Islet precursor cell (in vitro differentiated cells): ENCODE measurements at regions not wholly inside any gene's neighbourhood (a gene's known extent, or its start where the extent isn't known, plus 50 kb on each side); places are given as distances from the start of the nearest gene placed in this dataset.

Experiments used
- DNase-seq: peaks from one replicate; pipeline ENCODE4 v3.0.0-alpha.2; 2018

DNA sequence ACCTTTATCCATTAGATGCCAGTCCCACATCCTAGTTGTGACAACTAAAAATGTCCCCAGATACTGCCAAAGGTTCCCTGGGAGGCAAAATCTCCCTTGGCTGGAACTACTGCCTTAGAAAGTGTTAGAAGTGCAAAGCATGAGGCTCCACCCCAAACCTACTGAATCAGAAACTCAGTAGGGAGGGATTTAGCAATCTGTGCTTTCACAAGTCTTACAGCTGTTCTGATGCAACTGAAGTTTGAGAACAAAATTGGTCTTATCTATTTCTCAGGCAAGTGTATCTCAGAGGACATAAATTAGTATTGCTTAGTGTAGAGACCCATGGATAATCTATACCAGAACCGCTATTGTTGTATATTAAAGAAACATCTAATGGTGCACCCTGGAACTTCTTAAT is 70.2 kb downstream of the CLDN1 start:
- DNase-seq, result no peak

DNA sequence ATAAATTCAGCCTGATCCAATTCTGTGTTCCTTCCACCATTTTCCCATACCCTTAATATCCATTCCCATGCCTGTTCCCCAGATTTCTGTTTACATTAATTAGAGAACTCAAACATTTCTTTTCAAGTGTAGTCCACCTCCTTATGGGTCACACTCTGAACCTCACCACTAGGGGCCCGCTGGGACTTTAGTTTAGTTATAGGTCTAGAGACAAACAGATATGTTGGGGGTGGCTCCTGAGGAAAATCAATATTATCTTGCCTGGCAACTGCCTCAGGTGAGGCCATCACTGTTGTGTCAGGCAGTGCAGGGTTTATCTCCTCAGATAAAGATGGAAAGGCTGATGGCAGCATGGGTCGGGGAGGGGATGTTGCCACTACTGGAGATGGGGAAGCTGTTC is 72.8 kb downstream of the CLDN1 start:
- DNase-seq, result no peak

DNA sequence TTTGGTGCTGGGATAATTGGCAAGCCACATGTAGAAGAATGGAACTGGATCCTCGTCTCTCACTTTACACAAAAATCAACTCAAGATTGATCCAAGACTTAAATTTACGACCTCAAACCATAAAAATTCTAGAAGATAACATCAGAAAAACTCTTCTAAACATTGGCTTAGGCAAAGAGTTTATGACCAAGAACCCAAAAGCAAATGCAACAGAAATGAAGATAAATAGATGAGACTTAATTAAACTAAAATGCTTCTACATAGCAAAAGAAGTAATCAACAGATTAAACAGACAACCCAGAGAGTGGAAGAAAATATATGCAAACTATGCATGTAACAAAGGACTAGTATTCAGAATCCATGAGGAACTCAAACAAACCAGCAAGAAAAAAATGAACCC is 80.1 kb downstream of the CLDN1 start:
- DNase-seq, result no peak

DNA sequence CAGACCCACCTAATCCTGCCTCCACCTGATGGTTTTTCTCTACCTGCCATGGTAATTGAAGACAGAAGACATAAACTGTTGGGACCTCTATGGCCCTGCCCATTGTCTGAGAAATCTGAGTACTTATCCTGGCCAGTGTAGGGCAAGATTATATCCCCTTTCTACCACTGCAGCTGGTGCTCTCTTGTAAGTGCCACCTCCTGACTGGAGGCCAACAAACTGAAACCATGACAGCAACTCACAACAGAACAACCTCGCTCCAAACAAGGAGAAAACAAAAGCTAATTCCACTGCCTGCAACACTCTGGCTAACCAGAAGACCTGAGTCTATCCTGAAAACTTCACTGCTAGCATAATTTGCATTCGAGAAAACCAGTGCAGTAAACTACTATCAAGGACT is 82.9 kb downstream of the CLDN1 start:
- DNase-seq, result no peak

DNA sequence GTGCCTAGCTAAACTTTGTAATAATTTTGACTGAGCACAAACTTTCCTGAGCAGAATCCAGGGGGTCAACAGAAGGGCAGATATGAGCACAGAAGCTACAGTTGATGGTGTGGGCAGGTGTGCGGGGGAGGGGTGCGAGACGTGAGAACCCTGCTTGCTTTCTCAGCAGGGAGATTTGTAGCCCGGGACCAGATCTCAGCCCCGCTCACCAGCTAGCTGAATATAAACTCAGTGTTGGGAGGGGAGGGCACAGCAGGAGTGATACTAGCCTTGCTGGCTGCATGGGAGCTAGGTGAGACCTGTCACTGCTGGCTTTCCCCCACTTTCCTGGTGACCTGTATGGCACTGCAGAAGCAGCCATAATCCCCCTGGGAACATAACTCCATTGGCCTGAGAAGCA is 83.4 kb downstream of the CLDN1 start:
- no peak for DNase-seq

DNA sequence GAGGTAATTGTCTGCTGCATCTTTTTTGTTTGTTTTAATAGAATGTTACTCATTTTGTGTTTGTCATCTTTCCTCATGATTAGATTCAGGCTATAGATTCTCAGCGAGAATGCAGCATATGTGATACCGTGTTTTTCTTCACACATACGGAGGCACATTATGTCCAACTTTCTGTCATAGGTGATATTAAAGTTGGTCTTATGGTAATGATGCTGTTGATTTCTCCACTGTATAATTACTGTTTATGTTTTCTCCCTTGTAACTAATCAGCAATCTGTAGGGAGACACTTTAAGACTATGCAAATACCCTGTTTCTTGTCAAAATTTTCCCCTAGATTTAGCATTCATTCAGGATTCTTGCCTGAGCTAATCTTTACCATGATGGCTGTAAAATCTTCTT is 87.6 kb downstream of the CLDN1 start:
- no peak for DNase-seq

DNA sequence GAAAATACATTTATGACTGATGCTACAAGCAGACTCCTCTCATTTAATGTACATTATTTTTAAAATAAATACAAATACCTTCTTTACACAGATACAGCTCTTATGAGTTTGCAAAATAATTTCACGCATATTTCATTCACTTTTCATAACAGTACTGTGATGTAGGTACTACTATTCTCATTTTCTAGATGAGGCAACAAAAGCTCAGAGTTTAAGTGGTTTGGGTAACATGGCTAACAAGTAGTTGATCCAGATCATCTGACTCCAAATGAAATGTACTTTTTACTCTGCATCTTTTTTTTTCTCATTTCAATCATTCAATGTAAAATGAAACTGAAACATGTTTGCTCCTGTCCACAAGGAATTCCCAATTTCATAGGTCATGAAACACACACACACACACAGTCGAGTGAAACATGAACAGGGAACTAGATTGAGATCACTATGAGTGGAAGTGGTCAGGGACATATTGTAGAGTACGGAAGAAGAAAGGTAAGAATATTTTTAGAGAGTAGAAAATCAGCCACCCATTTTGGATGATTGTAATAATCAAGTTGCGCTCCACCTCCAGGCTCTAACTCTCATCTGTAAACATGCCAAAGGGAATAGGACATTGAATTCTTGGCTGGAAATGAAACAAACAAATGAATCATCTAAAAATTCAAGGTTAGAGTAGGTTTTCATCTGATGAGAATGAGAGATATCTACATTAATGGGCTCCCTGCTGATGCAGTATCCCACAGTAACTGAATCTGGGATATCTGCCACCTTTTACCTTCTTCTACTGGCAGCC is 92.4 kb downstream of the CLDN1 start:
- DNase-seq, result no peak

DNA sequence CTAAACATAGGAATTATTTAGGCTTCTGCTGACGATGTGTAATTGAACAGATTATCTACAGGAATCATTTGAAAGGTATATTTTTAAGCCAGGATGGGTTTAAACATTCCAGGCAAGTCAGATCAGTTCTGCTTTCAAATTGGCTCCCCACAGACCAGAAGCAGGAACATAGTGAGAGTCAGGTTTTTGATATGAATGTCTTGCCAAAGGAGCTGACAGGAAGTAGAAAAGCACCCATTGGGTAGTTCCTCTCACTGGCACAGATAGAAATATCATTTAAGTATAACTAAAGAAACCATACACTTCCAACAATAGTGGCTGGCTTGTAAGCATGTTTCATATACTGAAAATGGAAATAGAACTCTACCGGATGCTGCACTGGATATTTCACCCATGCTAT is 95.2 kb downstream of the CLDN1 start:
- no peak for DNase-seq

DNA sequence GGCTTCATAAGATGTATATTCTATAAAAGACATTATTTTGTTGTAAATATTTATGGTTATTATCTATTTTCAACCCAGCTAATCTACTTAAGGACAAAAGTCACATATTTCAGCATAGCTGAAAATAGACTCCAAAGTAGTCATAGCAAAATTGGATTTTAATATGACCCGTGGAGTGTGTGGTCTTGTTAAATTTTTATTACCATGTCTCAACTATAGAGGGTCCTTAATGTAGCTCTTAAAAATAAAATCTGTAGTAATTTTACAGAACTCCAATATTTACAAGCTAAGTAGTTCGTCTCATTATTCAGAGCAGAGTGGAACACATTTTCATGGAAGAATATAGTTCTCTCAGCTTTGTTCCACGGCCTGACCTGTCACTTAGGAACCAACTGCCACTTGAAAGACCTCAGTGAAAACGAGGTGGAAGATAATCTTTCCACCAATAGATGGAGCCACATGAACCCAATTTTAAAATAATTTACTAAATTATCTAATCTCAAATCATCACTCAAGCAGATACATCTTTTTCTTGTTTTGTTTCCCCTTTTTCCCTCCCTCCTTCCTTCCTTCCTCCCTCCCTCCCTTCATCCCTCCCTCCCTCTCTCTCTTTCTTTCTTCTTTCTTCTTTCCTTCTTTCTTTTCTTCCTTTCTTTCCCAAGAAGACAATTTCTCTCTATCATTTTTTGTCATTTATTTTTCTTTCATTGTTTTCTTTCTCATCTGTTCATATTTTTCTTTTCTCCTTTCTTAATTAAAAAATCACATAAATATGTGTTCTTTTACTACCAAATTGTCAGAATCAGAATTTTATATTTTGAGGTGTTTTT is 97.2 kb downstream of the CLDN1 start:
- DNase-seq, result no peak

DNA sequence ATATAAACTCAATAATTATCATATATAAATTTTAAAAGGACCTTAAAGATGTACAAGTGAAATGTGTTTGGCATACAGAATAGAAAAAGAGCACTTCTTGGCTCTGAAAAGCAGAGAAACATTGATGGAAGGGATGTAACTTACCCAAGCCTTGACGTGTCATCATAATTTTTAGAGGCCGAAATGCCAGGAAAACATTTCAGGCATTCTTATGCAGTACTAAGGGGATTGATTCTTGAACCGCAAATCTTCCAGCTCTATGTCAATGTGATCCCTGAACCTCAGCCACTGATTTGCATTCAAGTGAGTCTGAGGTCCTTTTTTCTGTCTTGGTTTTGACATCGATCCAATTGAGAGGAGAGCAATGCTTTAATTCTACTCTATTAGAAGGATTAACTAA is 97.8 kb downstream of the CLDN1 start:
- no peak for DNase-seq

DNA sequence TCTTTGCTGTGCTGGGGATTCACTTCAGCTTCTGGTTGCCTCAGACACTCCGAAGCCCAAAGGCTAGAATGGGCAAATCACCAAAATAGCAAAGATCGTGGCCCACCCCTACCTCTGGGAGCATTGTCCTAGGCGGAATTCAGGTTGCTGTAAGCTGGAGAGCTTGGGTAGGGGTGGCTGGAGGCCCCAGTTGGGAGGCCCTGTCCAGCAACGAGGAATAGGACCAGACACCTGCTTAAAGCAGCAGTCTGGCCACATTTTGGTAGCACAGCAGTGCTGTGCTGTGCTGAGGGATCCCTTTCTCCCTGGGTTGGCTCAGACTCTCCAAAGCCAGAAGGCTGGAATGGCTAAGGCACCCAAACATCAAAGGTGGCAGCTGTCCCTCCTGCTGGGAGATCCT is 99.3 kb downstream of the CLDN1 start:
- no peak for DNase-seq

DNA sequence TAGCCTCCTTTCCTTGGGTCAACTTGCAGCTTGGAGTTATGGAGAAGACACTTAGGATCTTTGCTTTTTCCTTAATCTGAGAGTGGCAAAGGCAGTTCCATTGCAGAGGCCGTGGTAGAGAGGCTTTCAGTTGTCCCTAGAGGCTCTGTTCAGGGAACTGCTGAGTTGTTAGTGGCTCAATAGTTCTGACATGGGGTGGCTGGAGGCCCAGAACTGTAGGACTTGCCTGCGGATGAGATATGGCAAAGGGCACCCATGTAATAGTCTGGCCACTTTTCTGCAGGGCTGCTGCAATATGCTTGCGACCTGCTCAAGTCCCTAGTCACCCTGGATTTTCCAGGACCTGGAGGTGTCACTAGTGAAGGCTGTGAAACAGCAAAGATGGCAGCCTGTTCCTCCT is 99.9 kb downstream of the CLDN1 start:
- no peak for DNase-seq

DNA sequence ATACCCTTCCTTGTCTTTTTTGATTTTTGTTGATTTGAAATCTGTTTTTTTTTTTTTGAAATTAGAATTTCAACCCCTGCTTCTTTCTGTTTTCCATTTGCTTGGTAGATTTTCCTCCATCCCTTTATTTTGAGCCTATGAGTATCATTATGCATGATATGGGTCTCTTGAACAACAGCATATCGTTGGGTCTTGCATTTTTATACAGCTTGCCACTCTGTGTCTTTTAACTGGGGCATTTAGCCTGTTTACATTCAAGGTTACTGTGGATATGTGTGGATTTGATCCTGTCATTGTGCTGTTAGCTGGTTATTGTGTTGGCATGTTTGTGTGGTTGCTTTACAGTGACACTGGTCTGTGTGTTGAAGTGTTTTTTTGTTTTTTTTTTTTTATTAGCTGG is 99.7 kb upstream of the P3H2 start:
- no peak for DNase-seq

DNA sequence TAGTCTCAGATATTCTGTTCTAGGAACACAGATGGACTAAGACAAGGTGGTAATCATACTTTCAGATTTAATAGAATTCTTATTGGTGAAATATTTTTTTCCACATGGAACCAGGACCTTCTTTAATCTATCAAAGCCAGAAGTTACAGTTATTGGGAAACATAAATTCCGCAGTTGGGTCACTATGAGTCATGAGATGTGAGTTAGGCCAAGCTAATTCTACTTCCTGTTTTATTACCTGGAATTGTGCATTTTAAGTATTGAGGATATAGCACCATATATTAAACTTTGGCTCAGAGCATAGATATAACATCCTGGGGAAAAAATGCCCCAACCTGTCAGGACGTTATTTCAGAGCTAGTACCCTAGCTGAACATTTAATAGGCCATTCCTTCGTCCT is 96.4 kb upstream of the P3H2 start:
- DNase-seq, result no peak

DNA sequence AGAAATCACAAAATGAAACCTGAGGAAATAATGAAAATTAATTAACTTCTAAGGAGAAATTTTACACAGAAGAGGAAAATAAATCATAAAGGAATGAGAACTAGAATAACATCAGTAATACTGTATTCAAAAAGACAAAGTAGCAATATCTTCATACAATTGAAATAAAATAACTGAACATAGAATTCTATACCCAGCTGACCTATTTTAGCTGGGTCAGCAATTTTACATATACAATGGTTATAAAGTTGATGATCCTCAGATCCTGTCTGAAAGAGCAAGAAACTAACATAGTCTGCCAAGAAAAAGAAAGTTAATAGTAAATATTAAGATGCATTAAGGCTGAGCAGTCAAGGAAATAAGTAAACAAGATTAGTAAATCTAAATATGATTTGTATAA is 93.0 kb upstream of the P3H2 start:
- DNase-seq, result no peak

DNA sequence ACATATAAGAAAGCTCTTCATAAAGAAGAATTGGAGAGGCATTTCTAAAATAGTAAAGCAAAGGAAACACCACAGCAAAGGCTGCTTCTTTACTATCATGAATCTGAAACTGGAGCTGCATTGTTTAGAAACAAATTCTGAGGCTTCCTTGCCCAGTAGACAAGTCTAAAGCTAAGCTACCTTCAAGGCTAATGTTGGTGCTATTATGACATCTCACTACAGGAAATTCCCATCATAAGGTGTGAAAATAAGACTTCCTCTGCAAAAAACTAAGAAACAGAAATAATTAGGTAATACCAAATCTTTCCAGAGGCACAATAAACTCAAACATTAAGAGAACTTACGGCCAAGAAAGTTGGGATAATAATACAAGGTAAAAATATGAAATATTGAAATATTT is 89.9 kb upstream of the P3H2 start:
- DNase-seq, result no peak

DNA sequence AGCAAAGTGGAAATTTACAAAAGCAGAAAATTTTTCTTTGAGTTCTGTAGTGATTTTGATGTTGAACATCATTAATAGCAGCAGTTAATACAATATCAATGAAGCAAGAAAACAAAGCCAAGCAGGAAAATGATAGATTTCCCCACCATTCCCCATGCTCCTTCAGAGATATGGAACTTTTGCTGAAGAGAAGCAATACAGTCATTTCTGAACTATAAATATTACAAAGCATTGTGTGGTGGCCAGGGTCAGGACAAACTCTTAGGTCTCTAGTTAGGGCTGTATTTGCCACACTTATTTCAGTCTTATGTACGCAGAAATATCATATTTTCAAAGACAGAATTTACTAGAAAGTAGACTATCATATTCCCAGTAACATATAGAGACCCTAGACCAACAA is 88.8 kb upstream of the P3H2 start:
- DNase-seq, result no peak

DNA sequence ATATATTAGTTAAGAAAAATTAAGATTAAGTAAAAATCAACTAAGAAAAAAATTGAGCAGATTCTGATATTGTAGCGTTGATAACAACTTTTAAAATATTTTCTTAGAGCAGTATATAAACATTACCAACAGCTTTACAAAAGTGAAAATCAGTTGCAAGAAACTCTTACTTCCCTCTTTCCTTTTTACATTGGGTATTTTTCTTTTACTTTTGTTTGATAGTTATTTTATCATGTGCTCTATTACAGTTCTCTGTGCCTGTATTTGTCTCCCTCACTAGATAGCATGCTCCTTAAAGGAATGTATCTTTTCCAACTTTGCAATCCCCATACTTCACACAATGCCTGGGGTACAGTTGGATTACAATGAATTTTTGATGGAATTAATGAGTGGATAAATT is 87.5 kb upstream of the P3H2 start:
- DNase-seq, result no peak

DNA sequence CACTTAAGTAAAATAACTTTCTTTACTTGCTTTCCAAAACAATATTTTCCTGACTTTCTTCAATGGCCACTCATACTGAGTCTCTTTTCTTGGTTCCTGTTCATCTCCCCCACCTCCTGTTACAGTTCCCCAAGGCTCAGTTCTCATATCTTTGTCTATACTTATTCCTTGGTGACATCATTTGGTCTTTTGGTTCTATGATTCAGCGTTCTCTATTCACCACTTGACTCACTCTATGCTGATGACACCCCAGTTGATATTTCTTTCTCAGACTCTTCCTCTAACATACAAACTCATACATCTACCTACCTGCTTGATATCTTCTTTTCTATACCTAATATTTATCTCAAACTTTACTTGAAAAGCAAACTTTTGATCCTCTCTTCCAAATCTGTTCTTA is 85.0 kb upstream of the P3H2 start:
- no peak for DNase-seq

DNA sequence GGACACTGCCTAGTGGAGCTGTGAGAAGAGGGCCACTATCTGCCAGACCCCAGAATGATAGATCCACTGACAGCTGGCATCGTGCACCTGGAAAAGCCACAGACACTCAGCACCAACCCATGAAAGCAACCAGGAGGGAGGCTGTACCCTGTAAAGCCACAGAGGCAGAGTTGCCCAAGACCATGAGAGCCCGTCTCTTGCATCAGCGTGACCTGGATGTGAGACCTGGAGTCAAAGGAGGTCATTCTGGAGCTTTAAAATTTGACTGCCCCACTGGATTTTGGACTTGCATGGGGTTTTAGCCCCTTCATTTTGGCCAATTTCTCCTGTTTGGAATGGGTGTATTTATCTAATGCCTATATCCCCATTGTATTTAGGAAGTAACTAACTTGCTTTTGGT is 83.5 kb upstream of the P3H2 start:
- no peak for DNase-seq

DNA sequence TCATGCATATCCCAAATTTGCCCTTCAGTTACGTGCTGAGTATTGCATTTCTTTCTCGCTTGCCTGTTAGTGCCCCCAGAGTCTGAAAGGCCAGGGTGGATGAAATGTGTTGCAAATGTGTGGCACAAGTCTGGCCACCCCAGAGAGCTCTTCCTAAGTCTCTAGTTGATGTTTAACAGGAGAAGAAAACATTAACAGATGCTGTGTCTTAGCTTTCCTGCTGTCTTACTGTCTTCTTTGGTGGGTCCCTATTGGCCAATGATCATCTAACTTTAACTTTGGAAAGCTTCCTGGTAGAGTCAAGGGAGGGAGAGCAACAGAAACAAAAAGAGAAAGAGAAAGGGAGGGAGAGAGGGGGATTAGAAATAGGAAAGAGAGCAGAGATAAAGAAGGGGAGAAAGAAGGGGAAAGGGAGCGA is 76.7 kb upstream of the P3H2 start:
- no peak for DNase-seq

DNA sequence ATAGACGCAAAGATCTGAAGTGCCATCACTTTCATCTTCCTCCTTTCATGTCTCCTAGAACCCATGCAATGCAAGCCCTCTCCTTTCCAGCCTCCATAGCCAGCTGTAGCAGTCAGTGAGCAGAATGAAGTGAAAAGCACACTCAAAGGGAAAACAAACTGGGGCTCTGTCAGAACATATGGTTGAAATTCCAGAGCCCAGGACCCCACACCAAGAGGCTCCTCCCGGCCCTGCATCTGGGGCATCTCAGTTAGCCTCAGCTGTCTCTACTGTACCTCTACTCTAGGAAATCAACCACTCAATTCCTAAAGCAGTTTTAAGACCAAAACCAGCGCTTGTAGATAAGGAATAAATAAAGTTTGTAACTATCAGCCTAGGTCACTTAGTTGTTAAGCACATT is 73.8 kb upstream of the P3H2 start:
- no peak for DNase-seq

DNA sequence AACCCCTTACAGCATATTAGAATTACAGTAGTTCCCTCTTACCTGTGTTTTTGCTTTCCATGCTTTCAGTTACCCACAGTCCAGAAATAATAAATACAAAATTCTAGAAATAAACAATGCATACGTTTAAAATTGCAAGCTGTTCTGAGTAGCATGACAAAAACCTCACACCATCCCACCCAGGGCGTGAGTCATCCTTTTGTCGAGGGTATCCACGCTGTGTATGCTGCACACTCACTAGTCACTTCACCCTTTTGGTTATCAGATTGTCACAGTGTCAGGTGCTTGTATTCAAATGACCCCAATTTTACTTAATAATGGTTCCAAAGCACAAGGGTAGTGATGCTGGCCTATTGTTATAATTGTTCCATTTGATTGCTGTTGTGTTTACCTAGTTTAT is 72.5 kb upstream of the P3H2 start:
- DNase-seq, result no peak

DNA sequence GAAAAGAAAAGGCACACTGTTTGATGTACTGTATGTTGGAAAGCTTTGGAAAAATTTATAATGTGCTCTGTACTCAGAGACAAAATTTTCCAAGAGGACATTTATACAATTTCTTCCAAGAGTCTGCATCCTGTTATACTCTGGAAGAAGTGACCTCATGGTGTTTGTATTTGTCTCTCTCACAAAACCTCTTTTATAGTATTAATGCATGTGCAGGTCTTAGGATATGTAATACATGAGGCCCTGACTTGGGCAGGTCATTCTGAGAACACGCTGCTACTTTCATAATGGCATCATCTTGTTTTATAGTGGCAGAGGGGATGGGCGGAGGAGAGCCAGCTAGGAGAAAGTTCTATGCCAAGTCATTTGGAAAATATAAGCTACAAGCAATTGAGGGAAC is 72.0 kb upstream of the P3H2 start:
- no peak for DNase-seq

DNA sequence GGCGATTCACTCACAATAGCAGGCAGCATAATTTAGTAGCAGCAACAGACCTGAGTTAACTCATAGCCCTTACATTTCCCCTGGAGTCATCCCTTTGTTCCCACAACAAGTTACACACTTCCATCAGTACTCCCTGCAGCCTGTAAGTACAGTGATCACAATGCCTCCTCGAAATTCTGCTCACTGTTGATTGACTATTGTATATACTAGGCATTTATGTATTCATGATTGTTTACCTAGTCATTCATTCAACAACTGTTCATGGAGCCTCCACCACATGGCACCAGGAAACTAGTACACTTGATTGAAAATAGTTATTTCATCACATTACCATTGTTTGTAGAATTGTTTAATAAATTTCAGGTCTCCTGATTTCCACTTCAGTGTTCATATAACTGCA is 71.4 kb upstream of the P3H2 start:
- no peak for DNase-seq
